LNCaP clone FGC (cell line): ENCODE measurements at regions not wholly inside any gene's neighbourhood (a gene's known extent, or its start where the extent isn't known, plus 50 kb on each side); places are given as distances from the start of the nearest gene placed in this dataset.

Experiments used
- DNase-seq: peaks from one replicate; pipeline ENCODE4 v3.0.0-alpha.2; 2011; ENCODE audit warnings: low read depth
- H3K4me3 ChIP-seq: 2 replicates; pipeline ENCODE4 v1.5.1; 2011; ENCODE audit warnings: mild to moderate bottlenecking, low read depth, low read length, control low read depth
- CTCF ChIP-seq: IDR thresholded peaks from 2 replicates; pipeline ENCODE4 v1.5.1; 2012; ENCODE audit warnings: mild to moderate bottlenecking; ENCODE audit not compliant: control insufficient read depth, insufficient read depth; ENCODE audit errors: extremely low read depth

DNA sequence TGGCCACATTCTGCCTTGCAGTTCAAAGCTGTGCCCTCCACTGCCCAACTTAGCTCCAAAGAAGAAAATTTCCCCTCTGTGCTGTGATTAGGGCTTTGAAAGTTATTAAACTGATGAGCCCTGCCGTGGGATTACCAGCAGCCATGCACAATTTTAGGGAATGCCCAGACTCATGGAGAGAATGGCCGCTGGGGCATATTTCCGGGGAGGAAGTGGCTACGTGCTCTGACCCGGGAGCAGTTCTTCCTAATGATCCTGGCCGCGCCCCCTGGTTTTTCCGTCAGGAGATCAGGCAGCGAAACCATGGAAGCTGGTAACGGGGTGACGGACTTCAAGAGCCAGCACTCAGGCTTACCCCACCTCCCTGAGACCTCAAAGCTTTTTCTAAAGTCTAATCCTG lies 365.5 kb upstream of the PFKP start:
- DNase-seq, result no peak
- no peak overlapping the region for H3K4me3 ChIP-seq
- no peak for TF ChIP-seq CTCF

GRCh38 chr10:2700626-2701305 lies 366.6 kb upstream of the PFKP start:
- TF ChIP-seq CTCF, result no peak
- no peak for DNase-seq
- no peak overlapping the region for H3K4me3 ChIP-seq

DNA sequence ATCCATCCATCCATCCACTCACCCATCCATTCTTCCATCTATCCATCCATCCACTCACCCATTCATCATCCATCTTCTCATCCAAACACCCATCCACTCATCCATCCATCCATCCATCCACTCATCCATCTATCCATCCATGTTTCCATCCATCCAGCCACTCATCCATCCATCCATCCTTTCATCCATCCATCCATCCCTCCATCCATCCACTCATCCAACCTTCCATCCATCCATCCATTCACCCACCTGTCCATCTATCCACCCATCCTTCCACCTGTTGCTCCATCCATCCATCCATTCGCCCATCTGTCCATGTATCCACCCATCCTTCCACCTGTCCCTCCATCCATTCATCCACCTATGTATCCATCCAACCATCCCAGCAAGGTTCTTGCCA lies 378.4 kb upstream of the PFKP start:
- DNase-seq, result no peak
- H3K4me3 ChIP-seq, result no peak overlapping the region
- no peak for TF ChIP-seq CTCF

GRCh38 chr10:2686691-2687090 lies 380.7 kb upstream of the PFKP start:
- H3K4me3 ChIP-seq, result no peak overlapping the region
- no peak for TF ChIP-seq CTCF
- DNase-seq, result no peak

- DNase-seq, result no peak
- no peak for TF ChIP-seq CTCF
- H3K4me3 ChIP-seq, result no peak overlapping the region
These were observed 384.9 kb upstream of the PFKP start for GRCh38 chr10:2682491-2682890.

DNA sequence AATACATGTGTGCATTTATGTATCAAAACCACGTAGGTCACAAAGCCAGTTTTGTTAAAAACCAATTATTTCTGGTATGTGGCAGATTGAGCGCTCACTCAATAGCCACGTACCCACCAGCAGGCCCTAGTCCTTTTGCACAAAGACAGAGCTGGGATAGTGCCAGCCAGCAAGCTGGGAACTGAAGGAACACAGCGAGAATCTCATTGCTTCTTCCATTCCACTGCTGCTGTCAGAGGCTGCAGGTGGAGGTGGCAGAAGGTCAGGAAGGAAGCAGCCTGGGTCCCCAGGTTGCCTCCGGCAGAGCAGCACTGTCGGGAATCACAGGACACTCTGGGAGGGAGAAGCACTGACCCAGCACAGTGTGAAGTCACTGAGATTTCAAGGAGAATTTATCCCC lies 385.5 kb upstream of the PFKP start:
- no peak for TF ChIP-seq CTCF
- DNase-seq, result no peak
- H3K4me3 ChIP-seq, result no peak overlapping the region

- DNase-seq, result no peak
- H3K4me3 ChIP-seq, result no peak overlapping the region
- no peak for TF ChIP-seq CTCF
These were observed 386.5 kb upstream of the PFKP start for GRCh38 chr10:2680821-2681220.
